ENCODE measurements at regions not wholly inside any gene's neighbourhood (a gene's known extent, or its start where the extent isn't known, plus 50 kb on each side); places are given as distances from the start of the nearest gene placed in this dataset.
A peak's percentile ranks its signal among the peaks of the same experiment; 100 is the strongest.

DNA sequence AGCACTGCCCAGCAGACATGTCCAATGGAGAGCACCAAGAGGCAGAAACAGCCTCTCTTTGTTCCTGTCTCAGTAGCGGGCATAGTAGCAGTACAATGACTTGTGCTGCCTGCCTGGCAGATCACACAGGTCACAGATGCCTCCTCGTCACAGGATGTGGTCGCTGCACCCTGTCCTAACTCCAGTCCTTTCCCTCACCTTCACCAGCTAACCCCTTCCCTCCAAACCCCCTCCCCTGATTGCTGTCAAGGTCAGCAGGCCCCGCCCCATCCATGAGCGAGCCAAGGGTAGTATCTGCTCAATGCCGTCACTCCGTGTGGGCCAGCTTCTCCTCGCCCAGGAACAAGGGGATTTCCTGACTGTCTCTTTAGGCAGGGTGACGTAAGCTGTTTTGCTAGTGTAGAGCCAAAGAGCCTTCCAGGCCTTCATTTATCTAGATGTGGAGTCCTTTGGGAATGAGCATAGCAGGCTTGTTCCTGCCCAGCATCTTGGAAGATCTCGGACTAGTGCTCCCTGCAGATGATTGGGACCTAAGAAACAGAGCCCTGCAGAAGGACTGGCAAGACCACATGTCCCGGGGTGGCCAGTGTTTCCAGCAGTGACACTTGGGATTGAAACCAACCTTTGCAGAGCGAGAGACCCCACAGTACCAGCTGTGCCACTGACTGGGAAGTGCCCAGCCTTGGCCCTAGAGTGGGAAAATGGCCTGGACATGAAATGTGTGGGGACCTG lies 75.9 kb upstream of the TNRC6C start:
- Histone ChIP-seq H3K27me3 (no peaks in the 10 kb centered on the region), H3K4me1 (peaks cover 0 to 10% of the 10 kb centered on the region in 2 donors), H3K36me3 (no peaks in the 10 kb centered on the region), H3K9me3 (no peaks in the 10 kb centered on the region), H3K4me3 (no peak overlapping the region), H3K27ac (peak overlapping the region in 1 of 2 donors; percentile 3)
- DNase-seq: peak; percentile 41 to 48
- intact Hi-C loops (cut with DNase I; ENCODE audit: low total_unique reads): no loop called here
- TF ChIP-seq POLR2A (IDR thresholded peaks at IDR 0.05): no peak
- TF ChIP-seq, protein P1, sequence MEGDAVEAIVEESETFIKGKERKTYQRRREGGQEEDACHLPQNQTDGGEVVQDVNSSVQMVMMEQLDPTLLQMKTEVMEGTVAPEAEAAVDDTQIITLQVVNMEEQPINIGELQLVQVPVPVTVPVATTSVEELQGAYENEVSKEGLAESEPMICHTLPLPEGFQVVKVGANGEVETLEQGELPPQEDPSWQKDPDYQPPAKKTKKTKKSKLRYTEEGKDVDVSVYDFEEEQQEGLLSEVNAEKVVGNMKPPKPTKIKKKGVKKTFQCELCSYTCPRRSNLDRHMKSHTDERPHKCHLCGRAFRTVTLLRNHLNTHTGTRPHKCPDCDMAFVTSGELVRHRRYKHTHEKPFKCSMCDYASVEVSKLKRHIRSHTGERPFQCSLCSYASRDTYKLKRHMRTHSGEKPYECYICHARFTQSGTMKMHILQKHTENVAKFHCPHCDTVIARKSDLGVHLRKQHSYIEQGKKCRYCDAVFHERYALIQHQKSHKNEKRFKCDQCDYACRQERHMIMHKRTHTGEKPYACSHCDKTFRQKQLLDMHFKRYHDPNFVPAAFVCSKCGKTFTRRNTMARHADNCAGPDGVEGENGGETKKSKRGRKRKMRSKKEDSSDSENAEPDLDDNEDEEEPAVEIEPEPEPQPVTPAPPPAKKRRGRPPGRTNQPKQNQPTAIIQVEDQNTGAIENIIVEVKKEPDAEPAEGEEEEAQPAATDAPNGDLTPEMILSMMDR (IDR thresholded peaks at IDR 0.05): no peak

DNA sequence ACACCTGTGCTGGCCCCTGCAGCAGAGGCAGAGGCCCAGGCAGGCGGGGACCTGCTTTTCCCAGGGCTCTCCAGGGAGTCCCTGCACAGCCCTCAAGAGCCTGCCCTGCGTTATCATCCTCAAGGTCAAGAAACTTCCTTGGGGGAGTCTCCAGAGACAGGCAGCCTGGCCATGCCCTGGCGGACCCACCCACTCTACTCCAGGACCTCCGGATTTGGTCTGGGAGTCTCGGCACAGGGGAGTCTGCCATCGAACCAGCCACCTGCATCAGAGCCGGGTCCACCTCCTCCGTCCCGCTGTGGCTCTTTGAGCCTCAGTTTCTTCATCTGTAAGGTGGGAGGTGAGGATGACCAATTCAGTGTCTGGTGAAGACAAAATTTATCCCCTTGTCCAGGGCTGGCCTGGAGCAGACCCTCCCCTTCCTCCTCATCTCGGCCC lies 75.3 kb upstream of the TNRC6C start:
- Histone ChIP-seq H3K4me3 (no peak overlapping the region), H3K36me3 (no peaks in the 10 kb centered on the region), H3K9me3 (no peaks in the 10 kb centered on the region), H3K27ac (peak overlapping the region in 1 of 2 donors; percentile 3), H3K27me3 (no peaks in the 10 kb centered on the region), H3K4me1 (peaks cover 0 to 13% of the 10 kb centered on the region in 2 donors)
- no peak for DNase-seq
- intact Hi-C loops (cut with DNase I; ENCODE audit: low total_unique reads): no loop called here
- no peak for TF ChIP-seq POLR2A (IDR thresholded peaks at IDR 0.05)
- TF ChIP-seq, protein P1 (IDR thresholded peaks at IDR 0.05): no peak

DNA sequence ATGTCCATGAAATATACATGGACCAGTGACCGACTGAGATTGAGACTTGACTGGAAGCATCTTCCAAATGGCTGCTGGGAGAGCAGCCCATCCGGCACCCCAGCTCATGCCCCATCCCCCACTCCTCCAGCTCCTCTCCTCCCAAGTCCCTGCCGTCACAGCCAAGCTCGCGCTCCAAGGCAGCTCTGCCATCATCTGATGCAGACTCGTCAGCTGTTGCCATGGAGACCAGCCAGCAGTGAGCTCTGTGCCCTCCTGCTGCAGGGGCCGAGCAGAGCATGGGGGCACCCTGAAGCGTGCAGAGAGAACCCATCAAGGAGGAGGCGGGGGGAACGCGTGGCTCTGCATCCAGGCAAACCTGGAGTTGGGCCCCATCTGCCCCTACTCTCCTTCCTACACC lies 74.5 kb upstream of the TNRC6C start:
- Histone ChIP-seq H3K27me3 (no peaks in the 10 kb centered on the region), H3K4me3 (no peak overlapping the region), H3K4me1 (peaks cover 0 to 13% of the 10 kb centered on the region in 2 donors), H3K9me3 (no peaks in the 10 kb centered on the region), H3K27ac (no peak overlapping the region), H3K36me3 (no peaks in the 10 kb centered on the region)
- intact Hi-C loops (cut with DNase I; ENCODE audit: low total_unique reads): no loop called here
- no peak for TF ChIP-seq POLR2A (IDR thresholded peaks at IDR 0.05)
- TF ChIP-seq, protein P1 (IDR thresholded peaks at IDR 0.05): no peak
- DNase-seq: no peak

DNA sequence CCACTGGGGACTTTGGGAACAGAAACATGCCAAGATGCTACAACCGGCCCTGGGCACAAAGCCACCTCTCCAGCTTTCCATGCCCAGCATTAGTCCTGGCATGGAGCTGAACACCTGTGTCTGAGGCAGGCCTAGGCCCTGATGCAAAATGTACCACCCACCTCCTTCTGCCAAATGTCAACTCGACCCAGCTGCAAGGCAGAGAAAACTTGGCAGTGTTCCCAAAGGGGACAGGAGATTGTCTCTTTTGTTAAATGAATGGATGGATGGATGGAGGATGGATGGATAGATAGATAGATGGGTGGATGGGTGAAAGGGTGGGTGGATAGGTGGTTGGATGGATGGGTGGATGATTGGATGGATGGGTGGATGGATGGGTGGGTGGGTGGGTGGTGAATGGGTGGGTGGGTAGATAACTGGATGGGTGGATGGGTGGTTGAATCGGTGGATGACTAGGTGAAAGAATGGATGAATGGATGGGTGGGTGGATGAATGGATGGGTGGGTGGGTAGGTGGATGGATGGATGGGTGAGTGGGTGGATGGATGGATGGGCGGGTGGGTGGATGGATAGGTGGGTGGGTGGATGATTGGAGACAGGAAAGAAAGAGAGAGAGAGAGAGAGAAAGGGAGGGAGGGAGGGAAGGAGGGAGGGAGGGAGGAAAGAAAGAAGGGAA lies 73.4 kb upstream of the TNRC6C start:
- Histone ChIP-seq H3K9me3 (no peaks in the 10 kb centered on the region), H3K27me3 (no peaks in the 10 kb centered on the region), H3K4me3 (no peak overlapping the region), H3K27ac (no peak overlapping the region), H3K4me1 (peaks cover 0 to 13% of the 10 kb centered on the region in 2 donors), H3K36me3 (no peaks in the 10 kb centered on the region)
- intact Hi-C loops (cut with DNase I; ENCODE audit: low total_unique reads): no loop called here
- DNase-seq: no peak
- TF ChIP-seq, protein P1 (IDR thresholded peaks at IDR 0.05): no peak
- TF ChIP-seq POLR2A (IDR thresholded peaks at IDR 0.05): no peak
